COR-L47 (cell line): ENCODE measurements at regions not wholly inside any gene's neighbourhood (a gene's known extent, or its start where the extent isn't known, plus 50 kb on each side); places are given as distances from the start of the nearest gene placed in this dataset.
"Not testable (repeated sequence)": the region's sequence is repeated elsewhere in the genome, so short reads cannot be mapped to it uniquely, and the experiment has no call there.

Source experiments
- DNase-seq: peaks from one replicate; lab custom pipeline; 2025; lab: John Stamatoyannopoulos, UW

DNA sequence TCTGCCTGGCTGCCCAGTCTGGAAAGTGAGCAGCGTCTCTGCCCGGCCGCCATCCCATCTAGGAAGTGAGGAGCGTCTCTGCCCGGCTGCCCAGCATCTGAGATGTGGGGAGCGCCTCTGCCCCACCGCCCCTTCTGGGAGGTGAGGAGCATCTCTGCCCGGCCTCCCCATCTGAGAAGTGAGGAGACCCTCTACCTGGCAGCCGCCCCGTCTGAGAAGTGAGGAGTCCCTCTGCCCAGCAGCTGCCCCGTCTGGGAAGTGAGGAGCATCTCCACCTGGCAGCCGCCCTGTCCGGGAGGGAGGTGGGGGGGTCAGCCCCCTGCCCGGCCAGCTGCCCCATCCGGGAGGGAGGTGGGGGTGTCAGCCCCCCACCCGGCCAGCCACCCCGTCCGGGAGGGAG, 644.2 kb upstream of the PRMT6 start:
- DNase-seq = not testable (repeated sequence)

DNA sequence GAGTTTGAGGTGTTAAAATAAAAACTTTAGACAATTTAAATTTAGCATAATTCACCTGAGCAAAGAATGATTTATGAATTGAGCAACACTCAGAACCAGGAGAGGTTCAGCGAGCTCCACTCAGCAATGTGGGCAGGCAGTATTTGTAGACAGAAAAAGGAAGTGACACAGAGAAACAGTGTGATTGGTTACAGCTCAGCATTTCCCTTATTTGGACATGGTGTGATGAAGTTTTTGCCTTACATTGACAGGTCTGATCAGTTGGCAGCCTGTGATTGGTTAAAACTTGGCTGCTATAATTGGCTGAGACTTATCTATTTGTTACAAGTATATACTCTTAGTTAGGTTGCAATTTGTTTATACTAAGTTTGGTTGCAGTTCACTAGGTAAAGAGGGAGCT, 621.2 kb upstream of the PRMT6 start:
- no peak for DNase-seq

DNA sequence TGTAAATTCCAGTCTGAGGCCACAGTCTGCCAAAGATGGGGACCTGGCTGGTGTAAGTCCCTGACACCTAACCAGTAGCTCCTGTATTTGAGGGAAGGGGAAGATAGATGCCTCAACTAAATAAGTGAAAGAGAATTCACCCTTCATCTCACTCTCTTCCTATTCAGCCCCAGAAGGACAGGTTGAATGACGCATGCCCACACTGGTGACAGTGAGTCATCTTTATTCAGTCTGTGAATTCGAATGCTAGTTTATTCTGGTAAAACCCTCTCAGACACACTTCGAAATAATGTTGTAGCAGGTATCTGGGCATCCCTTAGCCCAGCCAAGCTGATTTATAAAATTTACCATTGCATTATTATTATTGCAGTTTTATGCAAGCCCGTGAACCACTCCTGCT, 617.0 kb upstream of the PRMT6 start:
- DNase-seq = no peak

DNA sequence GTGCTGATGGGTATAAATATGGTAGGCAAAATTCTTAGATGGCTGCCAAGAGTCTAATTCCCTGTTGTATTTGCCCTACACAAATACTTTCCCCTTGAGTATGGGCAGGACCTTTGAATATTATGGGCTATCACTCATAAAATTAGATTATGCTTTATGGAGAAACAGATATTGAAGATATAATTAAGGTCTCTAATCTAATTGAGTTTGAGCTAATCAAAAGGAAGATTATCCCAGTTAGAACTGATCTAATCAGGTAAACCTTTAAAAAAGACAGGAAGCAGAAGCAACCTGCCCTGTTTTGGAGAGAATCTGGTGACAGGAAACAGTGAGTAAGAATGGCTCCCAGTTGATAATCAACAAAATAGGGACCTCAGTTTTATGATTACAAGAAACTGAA, 609.0 kb upstream of the PRMT6 start:
- no peak for DNase-seq

DNA sequence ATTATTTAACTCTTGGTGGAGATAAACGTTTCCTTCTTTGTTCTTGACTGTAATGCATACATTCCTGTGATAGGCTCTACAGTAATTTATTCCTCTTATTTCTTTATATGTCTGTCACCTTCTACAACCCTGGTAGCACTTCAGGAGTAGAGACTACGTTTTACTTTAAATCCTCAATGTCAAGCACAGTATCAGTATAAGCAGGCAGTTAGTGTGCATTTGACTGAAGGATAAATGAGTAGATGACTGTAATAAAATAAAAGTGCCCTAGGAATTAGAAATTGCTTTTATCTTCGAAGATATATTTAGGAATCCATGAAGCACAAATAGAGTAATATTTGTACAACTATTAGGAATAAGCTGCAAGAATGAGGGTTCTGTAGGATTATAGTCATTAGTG, 599.6 kb upstream of the PRMT6 start:
- no peak for DNase-seq

DNA sequence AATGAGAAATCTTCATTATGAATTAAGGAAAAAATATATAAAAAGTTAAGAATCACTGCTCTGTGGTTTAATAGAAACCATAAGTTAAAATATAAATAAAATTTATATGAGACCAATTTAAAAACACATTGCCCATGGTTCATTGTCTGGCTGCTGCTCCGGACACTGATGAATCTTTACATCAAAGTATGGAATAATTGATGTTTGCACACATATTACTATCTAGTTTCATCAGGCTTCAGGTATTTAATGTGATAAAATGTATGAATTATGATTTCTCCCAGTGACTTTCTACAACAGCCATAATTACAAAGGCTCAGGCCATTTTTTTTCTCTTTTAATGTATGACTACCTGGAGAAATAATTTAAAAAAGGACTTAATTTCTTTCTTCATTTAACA, 599.1 kb upstream of the PRMT6 start:
- DNase-seq = no peak

DNA sequence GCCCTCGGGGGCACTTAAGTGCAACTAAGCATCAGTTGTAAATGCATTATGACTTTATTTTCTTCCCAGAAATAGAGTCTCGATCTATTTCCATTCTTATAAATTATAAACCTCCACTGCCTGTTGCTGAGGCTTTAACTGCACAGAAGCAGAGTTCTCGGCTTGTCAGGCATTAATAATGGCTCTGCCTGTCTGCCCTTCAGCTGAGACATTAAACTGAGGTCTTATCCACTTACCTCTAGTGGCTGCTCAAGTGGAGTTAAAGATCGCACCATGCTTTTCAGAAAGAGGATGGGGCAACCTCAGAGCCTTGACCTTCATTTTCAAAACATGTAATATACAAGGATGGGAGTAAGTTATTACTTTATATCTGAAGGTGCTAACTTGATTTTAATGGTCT, 597.6 kb upstream of the PRMT6 start:
- DNase-seq = no peak

DNA sequence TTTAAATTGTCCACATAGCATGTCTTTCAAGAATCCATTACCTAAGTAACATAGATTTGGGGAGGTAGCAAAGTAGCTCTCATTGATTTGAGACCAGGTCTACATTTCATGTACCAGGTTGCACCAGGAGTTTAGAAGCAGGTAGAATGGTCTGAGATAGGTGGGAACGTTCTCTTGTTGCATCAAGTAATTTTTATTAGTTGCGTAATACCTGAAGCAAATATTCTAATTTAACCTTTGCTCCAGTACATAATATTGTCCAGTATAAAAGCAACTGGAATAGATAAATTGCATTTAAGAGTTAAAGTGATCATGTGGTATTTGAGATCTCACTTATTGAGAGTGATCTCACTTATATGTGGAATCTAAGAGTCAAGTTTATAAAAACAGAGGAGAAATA, 597.1 kb upstream of the PRMT6 start:
- DNase-seq = no peak

DNA sequence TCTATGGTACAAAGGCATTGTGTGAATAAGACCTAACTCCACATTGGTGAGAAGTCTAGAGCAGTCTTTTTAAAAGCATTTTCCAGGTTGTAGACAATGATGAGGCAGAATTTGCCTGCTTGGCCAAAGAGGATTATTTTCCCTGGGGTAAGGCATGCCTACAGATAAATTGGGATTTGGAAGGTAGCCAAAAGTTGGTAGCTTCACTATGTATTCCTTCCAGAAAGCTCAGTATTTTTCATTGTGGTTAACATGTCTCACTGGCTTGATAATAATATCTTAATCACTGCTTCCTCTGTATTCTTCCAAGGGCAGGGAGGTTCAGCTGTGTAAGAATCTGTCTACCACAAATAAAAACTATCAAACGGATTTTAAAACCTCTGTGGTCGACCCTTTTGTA, 590.8 kb upstream of the PRMT6 start:
- peak; percentile 5 for DNase-seq

DNA sequence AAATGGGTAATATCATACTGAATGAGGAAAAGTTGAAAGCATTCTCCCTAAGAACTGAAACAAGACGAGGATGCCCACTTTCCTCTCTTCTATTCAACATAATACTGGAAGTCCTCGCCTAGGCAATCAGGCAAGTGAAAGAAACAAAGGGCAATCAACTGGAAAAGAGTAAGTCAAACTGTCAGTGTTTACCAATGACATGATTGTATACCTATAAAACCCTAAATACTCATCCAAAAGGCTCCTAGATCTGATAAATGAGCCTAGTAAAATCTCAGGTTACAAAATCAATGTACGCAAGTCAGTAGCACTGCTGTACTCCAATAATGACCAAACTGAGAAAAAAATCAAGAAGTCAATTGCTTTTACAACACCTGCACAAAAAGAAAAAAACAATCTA, 575.8 kb upstream of the PRMT6 start:
- no peak for DNase-seq

DNA sequence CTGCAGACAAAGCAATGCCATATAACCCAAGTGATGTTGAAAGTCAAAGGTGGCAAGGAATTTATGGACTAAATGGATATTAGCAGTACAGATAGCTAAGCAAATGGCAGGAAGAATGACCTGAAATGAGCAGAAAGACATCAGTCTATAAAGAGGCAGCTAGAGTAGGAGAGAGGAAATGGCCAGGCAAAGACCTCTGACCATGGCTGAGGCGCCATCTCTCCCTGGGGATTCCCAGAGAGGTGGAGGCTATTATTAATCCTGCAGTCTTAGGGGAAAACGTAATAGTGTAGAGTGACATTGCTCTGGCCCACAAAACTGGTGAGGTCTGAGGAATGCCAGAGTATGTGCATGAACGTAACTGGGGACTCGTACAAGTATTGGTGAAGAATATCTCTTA, 563.6 kb upstream of the PRMT6 start:
- no peak for DNase-seq

DNA sequence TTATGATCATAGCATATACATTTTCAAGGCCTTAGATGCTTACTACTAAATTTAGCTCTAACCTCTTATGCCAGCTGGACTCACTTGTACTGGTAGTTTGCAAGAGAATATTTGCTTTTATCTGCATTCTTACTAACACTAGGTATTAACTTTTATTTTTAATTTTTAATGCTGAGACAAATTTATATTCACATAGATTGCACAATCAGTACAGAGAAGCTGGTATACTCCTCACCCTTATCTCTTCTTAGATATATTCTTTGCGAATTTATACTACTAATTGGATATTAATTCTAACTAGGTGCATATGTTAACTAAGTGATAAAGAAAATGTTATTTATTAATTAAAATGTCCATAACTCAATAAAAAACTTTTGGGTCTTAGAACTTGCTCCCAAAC, 561.8 kb upstream of the PRMT6 start:
- DNase-seq = no peak

DNA sequence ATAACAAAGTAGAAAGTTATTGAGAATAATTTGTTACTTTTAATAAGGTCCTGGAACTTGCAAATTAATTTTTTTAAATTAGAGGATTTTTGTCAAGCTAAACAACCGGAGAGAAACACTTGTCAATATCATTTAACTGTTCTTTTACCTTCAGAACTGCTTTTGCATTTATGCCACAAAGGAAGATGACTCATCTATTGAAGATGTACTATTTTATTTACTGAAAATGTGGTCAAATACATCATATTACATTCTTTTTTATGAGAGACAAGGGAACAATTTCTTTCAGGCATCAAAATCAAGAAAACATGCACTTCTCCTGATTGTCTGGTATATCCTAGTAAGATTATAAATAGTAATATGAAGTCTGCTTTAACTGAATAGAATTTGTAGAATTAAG, 558.2 kb upstream of the PRMT6 start:
- no peak for DNase-seq

DNA sequence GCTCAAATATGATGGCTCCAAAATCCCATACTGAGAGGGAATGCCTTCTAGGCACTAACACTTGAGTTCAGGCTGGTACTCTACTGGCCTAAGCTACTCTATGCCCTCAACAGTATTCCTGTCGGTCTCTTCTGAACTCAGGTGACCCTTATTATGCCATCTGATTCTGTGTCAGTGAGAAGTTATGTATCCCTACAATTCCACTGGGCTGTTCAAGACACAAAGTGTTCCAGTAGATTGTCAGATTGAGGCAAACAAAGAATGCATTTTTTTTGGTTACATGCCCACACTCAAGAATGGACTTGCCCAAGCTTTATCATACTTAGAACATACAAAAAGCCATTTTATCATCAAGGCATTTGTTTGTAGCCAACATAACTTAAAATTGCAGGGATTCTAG, 553.8 kb upstream of the PRMT6 start:
- no peak for DNase-seq

DNA sequence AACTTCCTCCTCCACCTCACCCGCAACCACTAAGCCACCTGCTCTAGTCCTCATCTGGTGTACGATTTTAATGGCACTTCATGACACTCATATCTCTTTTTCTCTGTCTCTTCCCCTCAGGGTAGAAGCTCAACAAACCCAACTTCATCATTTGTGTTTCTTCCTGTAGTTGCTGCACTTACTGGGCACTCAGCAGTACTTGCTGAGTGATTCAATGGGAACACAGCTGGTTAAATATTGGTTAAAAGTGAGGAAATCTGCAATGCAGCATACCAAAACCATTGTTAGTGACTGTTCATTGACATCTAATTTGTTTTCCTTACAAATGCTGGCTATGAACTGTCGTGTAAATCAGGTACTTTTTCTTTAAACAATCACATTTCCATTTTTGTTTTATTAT, 541.1 kb upstream of the PRMT6 start:
- no peak for DNase-seq

DNA sequence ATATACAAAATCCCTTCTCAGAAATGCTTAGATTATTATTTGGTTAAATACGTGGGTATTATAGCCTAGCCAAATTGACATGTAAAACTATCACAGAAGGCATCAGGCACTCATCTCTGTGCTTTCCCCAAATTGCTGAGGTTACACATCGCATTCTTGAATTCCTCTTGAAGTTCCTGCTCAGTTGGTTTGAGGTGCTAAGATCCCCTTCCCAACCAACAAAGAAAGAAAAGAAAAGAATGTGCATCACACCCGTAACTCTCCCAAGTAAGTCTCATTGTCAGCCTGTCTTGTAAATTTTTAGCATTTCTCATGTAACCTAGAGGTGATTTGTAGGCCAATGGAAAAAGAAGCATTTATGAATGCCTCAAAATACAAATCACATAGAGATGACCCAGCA, 539.2 kb upstream of the PRMT6 start:
- DNase-seq = no peak

DNA sequence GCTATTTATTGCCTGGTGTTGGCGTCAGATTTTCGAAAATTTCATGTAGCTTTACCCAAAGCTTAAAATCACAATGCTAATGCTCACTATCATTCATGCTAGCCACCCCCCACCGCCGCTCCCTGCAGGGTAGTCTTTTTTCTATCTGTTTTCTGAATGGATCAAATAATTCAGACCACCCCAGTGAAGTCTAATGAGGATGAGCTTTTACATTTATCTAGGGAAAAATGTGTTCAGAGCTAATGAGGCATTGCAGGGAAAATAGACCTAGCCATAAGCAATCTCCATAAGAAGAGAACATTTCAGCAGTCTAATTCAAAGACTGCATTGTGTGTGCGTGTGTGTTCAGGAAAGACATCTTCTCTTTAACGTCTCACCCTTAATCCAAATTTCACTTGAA, 533.0 kb upstream of the PRMT6 start:
- DNase-seq = no peak

DNA sequence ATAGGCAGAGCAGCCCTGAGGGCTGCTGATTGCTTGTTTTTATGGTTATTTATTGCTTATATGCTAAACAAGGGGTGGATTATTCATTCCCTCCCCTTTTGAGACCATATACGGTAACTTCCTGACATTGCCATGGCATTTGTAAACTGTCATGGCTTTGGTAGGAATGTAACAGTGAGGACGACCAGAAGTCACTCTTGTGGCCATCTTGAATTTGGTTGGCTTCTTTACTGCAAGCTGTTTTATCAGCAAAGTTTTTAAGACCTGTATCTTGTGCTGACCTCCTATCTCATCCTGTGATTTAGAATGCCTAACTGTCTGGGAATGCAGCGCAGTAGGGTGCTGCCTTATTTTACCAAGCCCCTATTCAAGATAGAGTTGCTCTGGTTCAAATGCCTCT, 531.8 kb upstream of the PRMT6 start:
- DNase-seq = no peak

DNA sequence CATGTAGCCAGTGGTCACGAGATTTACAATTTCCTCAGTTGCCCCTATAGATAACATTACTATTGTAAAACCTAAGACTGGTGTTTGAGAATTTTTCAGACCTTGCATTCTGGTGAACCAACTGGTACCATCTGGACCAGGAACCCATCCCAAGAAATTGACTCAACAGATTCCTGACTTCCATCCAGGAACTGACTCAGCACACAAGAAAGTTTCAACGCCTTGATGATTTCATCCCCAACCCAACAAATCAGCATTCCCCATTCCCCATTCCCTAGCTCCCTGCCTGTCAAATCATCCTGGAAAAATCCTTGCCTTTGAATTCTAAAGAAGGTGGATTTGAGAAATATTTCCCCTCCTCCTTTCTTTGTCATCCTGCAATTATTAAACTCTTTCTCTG, 529.8 kb upstream of the PRMT6 start:
- no peak for DNase-seq

DNA sequence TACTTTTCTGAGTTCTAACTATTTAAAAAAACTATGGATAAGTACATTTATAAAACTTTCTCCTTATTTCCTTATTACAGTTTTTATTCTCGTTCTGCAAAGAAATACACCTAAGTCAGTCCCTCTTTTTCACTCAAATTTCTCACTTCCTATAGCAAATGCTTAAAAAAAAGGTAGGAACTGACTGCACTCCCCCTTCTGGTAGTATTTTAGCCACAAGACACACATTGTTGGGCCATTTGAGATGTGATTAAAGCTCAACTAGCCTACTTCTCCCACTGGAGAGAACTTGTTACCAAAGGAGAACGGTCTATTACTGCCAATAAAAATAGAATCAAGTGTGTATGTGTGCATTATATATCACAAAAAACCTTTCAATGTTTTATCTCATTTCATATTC, 521.9 kb upstream of the PRMT6 start:
- no peak for DNase-seq

DNA sequence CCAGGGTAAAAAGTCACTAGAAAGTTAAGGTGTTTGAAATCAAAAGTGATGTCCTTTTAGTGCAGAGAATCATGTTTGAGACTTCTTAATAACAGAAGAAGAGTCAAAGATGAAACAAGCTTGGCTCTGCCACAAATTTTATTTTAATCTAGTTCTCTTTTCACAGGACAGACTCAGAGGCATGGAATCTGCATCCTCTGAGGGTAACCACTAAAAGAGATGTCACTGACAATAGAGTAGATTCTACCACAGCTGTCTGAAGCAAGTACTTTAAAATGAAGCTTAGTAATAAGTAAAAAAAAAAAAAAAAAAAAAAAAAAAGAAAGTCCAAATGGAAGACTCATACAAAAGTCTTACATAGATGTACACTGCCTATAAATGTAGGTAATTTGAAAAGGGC, 519.7 kb upstream of the PRMT6 start:
- no peak for DNase-seq

DNA sequence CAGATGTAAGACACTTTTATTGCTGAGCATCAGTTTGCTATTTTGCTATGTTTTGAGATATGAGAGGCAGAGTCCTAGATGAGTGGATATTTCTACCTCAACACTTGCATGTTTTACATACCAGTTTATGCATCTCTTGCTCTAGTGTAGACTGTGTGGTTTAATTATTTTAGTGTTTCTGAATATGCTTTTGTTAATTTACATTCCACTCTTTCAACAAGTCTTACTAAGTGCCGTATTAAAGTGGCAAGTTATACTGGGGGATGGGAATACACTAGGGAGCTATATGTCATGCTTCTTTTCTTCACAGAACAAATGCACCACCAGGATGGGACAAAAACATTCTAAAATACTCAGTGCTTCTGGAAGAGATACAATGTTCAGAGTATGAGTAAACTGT, 507.7 kb upstream of the PRMT6 start:
- DNase-seq = no peak

DNA sequence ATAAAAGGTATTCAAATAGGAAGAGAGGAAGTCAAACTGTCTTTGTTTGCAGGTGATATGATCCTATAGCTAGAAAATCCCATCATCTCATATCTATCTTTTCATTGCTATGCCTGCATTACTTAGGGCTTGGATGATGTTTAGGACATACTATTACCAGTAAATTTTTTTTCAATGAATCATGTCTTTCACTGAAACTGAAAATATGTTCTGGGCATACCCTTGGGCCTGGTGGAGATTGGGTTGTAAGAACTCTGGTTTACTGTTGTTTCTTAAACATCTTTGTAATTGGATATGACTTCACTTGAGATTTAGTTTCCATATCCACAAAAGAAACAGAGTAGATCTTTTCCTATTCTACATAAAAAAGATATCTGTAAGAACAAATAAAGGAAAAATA, 502.2 kb upstream of the PRMT6 start:
- DNase-seq = no peak

DNA sequence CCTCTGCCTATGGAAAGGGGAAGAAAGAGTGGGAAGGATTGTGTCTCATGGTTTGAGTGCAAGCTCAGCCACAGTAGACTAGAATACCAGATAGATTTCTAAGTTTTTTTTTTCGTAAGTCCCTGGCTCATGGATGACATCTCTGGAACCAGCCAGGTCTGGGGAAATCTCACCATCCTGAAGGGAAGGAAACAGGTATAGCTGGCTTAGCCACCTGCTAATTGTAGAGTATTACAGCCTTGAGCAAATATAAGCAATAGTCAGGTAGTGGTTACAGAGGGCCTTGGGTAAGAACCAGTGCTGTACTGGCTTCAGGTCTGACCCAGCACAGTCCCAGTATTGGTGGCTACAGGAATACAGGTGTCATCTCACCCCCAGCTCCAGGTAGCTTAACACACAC, 500.9 kb upstream of the PRMT6 start:
- no peak for DNase-seq

DNA sequence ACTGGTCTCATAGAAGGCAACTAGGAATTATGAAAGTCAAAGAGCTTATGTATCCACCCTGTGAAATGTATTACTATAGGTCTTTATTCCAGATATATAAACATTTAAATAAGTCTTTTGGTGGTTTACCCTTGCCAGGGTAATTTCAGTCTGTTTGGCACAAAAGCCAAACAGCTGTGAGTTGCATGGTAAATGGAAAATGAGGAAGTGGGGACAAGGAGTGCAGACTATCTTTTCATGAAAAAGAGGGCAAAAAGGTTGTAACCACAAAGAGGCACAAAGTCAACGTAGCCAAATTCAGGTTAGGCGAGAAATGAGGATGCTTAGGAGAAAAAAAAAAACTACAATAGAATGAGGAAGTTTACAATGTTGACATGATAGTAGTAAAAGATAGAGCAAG, 492.3 kb upstream of the PRMT6 start:
- no peak for DNase-seq
